GM13976 (cell line): ENCODE measurements at regions not wholly inside any gene's neighbourhood (a gene's known extent, or its start where the extent isn't known, plus 50 kb on each side); places are given as distances from the start of the nearest gene placed in this dataset.

ENCODE experiments used
- DNase-seq: peaks from one replicate; pipeline ENCODE4 v3.0.0; 2012; ENCODE audit warnings: low spot score
- in situ Hi-C: fragments of 300-500 bp; cut with MboI; formaldehyde crosslinking; loops from one replicate; pipeline ENCODE4 v1.12.0; 2022; ENCODE audit warnings: low sequenced_read_pairs, mixed read lengths, inconsistent platforms; ENCODE audit not compliant: unreplicated experiment
- TF ChIP-seq, protein P1 (sequence below): IDR thresholded peaks from 2 replicates; pipeline ENCODE4 v1.5.1; 2012; ENCODE audit warnings: borderline replicate concordance, mild to moderate bottlenecking; ENCODE audit not compliant: insufficient read depth; ENCODE audit errors: extremely low read depth, missing control alignments, control extremely low read depth

DNA sequence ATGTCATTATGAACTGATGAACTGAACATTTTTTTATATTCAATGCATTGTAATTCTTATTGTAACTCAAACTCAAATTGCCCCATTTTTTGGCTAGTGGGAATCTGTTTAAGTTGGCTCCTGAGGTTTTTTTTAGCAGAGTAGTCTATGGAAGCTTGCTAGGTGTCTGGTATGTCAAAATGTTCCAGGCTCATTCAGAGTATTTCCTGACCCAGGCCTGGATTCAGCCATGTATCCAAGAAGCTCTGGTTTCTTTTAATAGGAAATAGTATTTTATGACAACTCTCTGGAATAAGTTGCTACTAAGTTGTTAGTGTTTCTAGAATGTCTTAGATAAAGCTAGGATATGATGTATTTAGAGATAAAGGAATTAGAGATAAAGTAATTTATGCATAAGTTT, 288.0 kb downstream of the ARL4A start:
- in situ Hi-C loops = no loop called here
- TF ChIP-seq, protein P1, sequence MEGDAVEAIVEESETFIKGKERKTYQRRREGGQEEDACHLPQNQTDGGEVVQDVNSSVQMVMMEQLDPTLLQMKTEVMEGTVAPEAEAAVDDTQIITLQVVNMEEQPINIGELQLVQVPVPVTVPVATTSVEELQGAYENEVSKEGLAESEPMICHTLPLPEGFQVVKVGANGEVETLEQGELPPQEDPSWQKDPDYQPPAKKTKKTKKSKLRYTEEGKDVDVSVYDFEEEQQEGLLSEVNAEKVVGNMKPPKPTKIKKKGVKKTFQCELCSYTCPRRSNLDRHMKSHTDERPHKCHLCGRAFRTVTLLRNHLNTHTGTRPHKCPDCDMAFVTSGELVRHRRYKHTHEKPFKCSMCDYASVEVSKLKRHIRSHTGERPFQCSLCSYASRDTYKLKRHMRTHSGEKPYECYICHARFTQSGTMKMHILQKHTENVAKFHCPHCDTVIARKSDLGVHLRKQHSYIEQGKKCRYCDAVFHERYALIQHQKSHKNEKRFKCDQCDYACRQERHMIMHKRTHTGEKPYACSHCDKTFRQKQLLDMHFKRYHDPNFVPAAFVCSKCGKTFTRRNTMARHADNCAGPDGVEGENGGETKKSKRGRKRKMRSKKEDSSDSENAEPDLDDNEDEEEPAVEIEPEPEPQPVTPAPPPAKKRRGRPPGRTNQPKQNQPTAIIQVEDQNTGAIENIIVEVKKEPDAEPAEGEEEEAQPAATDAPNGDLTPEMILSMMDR = no peak
- DNase-seq = no peak

DNA sequence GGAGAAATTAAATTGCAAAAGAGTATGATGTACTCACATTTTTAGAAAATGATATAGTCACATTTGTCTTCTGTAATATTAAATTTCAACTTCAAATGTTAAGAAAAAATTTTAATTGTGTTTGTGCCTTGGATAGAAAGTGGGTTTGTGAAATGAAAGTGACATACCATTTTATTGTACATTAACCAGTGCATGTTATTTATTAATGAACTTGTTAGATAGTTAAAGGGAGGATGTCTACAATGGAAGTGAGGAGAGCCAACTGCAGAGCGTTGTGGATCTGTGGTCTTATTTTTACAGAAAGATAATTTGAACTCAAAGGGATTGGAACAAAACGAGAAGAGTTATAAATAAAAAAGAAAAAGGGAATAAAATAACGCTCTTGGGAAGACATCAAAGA, 291.7 kb downstream of the ARL4A start:
- TF ChIP-seq, protein P1 = no peak
- in situ Hi-C loops = no loop called here
- DNase-seq = no peak

DNA sequence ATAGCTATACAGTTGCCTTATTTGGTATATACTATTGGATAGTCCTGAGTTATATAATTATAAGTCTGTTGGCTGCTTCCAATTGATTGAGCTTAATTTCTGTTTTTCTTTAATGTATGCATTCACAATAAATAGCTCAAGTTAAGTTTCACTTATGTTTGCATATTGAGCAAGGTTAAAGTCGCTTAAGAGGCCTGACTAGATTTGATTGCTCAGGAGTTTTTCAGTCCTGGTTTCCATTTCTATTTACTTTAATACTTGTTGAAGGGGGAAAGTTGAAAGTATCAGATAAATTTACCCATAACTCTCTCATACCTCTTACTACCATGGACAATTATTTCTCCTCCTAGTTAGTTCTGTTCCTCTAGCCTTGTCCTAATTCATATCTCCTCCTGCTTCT, 294.7 kb downstream of the ARL4A start:
- in situ Hi-C loops = no loop called here
- TF ChIP-seq, protein P1 = no peak
- DNase-seq = no peak

DNA sequence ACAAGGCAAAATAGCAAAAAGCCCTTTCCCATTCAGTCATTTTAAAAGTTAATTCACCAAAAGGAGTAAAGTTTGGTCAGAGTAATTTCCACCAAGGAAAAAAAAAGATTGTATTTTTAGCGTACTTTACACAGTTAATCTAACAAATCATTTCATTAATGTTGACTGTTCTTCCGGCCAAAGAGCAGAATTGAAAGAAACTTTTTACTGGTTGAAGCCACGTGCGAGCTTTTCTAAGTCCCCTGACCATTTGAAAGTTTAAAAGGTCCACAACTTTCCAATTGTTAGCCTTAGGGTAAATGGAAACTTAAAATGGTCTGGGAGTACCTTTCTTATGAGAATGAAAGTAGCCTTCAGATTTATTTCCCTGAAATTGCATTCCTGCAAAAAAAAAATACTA, 296.7 kb downstream of the ARL4A start:
- in situ Hi-C loops = no loop called here
- TF ChIP-seq, protein P1 = no peak

DNA sequence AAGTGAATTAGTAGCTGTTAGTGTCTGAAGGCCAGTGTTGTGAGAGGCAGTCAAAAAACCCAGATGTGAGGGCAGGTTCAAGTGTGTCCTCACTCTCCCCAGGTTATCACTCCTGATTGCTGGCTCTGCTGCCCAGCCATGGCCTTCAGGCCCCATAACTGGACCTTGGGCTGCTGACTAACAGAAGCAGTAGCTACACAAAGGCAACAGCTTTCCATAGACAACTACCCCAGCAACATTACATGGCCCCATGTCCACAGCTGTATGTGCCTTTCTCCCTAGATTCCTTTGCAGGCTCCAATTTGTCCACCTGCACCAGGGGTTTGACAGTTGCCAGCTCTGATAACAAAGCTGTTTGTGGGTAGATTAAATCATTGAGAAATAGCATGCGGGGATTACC, 297.8 kb downstream of the ARL4A start:
- no peak for DNase-seq
- in situ Hi-C loops = no loop called here
- TF ChIP-seq, protein P1 = no peak

More for the DNA sequence above, 296.7 kb downstream of the ARL4A start:
- no peak for DNase-seq

DNA sequence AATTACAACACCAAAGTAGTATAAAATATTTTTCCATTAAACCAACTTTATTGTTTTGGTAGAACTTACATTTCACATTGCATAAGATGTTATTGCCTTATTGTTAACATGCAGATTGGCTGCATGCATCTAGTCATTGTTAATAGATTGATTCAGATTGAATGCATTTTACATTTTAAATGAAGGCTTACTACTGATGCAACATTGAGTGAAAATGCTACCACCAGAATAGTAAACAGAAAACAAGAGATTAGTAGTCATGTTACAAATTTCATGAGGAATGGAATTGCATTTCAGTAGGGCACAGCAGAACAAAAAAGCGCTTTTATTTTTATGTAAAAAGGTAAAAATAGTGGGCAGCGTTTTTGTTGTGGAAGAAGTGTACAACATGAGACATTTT, 298.3 kb downstream of the ARL4A start:
- no peak for DNase-seq
- in situ Hi-C loops = no loop called here
- TF ChIP-seq, protein P1 = no peak

DNA sequence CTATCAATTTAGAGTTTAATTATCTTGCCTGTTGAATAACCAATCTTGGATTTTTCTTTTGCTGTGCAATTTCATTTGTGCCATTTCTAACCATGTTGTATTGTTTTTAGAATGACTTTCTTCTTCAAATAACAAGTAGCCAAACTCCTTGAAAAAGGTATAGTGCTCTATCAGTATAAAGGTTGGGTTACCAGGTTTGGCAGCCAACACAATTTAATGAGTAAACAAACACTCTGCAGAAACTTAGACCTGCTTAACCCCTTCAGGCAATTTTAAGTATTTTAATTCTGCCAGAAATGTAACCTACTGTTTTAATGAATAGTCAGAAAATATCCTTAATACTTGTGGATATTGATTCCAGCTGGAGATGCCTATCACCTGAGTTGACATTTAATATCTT, 299.8 kb downstream of the ARL4A start:
- no peak for DNase-seq
- in situ Hi-C loops = no loop called here
- TF ChIP-seq, protein P1 = no peak
